ENCODE measurements at regions not wholly inside any gene's neighbourhood (a gene's known extent, or its start where the extent isn't known, plus 50 kb on each side); places are given as distances from the start of the nearest gene placed in this dataset.

DNA sequence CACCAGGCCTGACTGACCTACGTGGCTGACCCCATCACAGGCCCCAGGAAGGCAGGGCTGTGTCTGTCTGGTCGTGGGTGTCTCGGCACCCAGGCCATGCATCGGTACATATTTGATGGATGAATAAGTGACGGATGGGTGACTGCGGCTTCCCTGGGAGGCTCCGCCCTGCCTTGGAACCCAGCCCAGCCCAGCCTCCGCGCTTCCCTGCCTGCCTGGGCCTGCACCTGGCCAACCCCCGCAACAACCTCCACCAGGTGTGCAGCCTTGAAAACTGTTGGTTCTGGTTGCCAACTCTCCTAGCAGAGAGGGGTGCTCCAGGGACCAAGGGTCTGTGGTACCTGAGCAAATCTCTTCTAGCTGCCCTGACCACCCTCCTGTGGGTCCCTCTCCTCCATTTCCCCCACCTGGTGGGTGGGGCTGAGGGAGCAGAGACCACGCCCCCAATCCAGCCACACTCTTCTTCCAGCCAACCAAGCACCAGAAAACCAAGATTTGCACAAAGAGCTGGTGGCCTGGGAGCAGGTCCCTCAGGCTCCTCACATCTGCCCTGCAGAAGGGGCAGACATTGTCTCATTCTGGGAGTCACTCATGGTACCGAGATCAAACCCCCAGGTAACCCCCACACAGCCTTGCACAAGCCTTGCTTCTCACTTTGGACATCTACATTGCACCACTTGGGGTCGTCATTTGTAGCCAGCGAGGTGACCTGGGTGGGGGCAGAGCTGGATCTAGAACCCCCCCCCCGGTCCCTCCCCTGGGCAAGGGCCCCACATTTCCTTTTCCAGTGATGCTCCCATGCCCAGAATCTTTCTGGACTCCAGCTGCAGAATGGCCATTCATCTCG is 100.6 kb upstream of the IER5L start:
- TF ChIP-seq, protein P1, sequence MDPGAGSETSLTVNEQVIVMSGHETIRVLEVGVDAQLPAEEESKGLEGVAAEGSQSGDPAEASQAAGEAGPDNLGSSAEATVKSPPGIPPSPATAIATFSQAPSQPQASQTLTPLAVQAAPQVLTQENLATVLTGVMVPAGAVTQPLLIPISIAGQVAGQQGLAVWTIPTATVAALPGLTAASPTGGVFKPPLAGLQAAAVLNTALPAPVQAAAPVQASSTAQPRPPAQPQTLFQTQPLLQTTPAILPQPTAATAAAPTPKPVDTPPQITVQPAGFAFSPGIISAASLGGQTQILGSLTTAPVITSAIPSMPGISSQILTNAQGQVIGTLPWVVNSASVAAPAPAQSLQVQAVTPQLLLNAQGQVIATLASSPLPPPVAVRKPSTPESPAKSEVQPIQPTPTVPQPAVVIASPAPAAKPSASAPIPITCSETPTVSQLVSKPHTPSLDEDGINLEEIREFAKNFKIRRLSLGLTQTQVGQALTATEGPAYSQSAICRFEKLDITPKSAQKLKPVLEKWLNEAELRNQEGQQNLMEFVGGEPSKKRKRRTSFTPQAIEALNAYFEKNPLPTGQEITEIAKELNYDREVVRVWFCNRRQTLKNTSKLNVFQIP (CRISPR knock-in tag; IDR thresholded peaks at IDR 0.05; ENCODE audit: borderline replicate concordance, low read depth): no peak
- TF ChIP-seq ISL1 (CRISPR knock-in tag; IDR thresholded peaks at IDR 0.05) (no peak), ZNF565 (CRISPR knock-in tag; conservative IDR thresholded peaks at IDR 0.05; ENCODE audit: low read depth) (no peak), ESRRG (CRISPR knock-in tag; IDR thresholded peaks at IDR 0.05) (no peak), BACH2 (CRISPR knock-in tag; IDR thresholded peaks at IDR 0.05; ENCODE audit: borderline replicate concordance) (no peak), ZNF8 (CRISPR knock-in tag; IDR thresholded peaks at IDR 0.05) (no peak)
- TF ChIP-seq, protein P2, sequence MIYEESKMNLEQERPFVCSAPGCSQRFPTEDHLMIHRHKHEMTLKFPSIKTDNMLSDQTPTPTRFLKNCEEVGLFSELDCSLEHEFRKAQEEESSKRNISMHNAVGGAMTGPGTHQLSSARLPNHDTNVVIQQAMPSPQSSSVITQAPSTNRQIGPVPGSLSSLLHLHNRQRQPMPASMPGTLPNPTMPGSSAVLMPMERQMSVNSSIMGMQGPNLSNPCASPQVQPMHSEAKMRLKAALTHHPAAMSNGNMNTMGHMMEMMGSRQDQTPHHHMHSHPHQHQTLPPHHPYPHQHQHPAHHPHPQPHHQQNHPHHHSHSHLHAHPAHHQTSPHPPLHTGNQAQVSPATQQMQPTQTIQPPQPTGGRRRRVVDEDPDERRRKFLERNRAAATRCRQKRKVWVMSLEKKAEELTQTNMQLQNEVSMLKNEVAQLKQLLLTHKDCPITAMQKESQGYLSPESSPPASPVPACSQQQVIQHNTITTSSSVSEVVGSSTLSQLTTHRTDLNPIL (CRISPR knock-in tag; IDR thresholded peaks at IDR 0.05; ENCODE audit: low read depth): no peak

Data from SK-N-SH treated with all-trans-retinoic acid at 6 μM for 48 hours (cell line).